Endodermal cell (in vitro differentiated cells): ENCODE measurements at regions not wholly inside any gene's neighbourhood (a gene's known extent, or its start where the extent isn't known, plus 50 kb on each side); places are given as distances from the start of the nearest gene placed in this dataset.

Experiments used
- DNase-seq: peaks from one replicate; pipeline ENCODE4 v3.0.0-alpha.2; 2017
- H3K27ac ChIP-seq: 2 replicates; pipeline ENCODE4 v1.5.1; 2013; ENCODE audit warnings: mild to moderate bottlenecking, low read depth, low read length, moderate library complexity
- H3K27me3 ChIP-seq: 2 replicates; pipeline ENCODE4 v1.6.1; 2013; ENCODE audit warnings: mild to moderate bottlenecking, low read length, moderate library complexity; ENCODE audit not compliant: insufficient read depth, control insufficient read depth, poor library complexity, severe bottlenecking
- H3K36me3 ChIP-seq: 2 replicates; pipeline ENCODE4 v1.7.0; 2013; ENCODE audit warnings: mild to moderate bottlenecking, low read length, moderate library complexity; ENCODE audit not compliant: control insufficient read depth, insufficient read depth
- H3K4me1 ChIP-seq: one replicate; pipeline ENCODE4 v1.7.0; 2013; ENCODE audit warnings: low read length; ENCODE audit not compliant: control insufficient read depth, insufficient read depth
- H3K4me3 ChIP-seq: 2 replicates; pipeline ENCODE4 v1.5.1; 2013; ENCODE audit warnings: mild to moderate bottlenecking, low read length, moderate library complexity
- H3K9ac ChIP-seq: 2 replicates; pipeline ENCODE4 v1.6.1; 2013; ENCODE audit warnings: mild to moderate bottlenecking, low read length, moderate library complexity; ENCODE audit not compliant: poor library complexity, severe bottlenecking; ENCODE audit errors: extremely low read depth
- H3K9me3 ChIP-seq: 2 replicates; pipeline ENCODE4 v1.6.1; 2013; ENCODE audit warnings: mild to moderate bottlenecking, low read length, moderate library complexity; ENCODE audit not compliant: control insufficient read depth
- H3K27ac Mint-ChIP-seq: 2 replicates; pipeline ENCODE4 v1.8.0; 2020; ENCODE audit warnings: mixed read lengths
- H3K27me3 Mint-ChIP-seq: 2 replicates; pipeline ENCODE4 v1.8.0; 2021; ENCODE audit warnings: mild to moderate bottlenecking, mixed read lengths; ENCODE audit not compliant: insufficient read depth
- H3K36me3 Mint-ChIP-seq: 2 replicates; pipeline ENCODE4 v1.8.0; 2020; ENCODE audit warnings: low read depth, mixed read lengths
- H3K4me1 Mint-ChIP-seq: 2 replicates; pipeline ENCODE4 v1.8.0; 2020; ENCODE audit warnings: mixed read lengths
- H3K4me3 Mint-ChIP-seq: 2 replicates; pipeline ENCODE4 v1.8.0; 2020; ENCODE audit warnings: mild to moderate bottlenecking, moderate library complexity, mixed read lengths
- H3K9me3 Mint-ChIP-seq: 2 replicates; pipeline ENCODE4 v1.8.0; 2020; ENCODE audit warnings: mild to moderate bottlenecking, mixed read lengths
- CTCF ChIP-seq: fragments of 200-600 bp; sonication (generic); conservative IDR thresholded peaks from 2 replicates; pipeline ENCODE4 v1.5.0; 2021; ENCODE audit warnings: antibody characterized with exemption, mild to moderate bottlenecking
- WGBS, 2 experiments: methylation state at CpG; one replicate each; pipeline versions ENCODE4 v1.1.5 to v1.1.7; 2013; ENCODE audit warnings: missing lambda C conversion rate in 2 of 2, mixed read lengths in 1 of 2; ENCODE audit not compliant: insufficient coverage in 1 of 2, insufficient read length in 1 of 2; 5-methylcytosine and 5-hydroxymethylcytosine counted together

GRCh38 chr2:149773006-149773405, 185.4 kb upstream of the MMADHC start:
- Mint-ChIP-seq H3K4me1 (peaks cover 3% of the 10 kb centered on the region), H3K4me3 (no peak overlapping the region), H3K9me3 (no peaks in the 10 kb centered on the region), H3K27ac (no peak overlapping the region), H3K27me3 (peaks cover 6% of the 10 kb centered on the region), H3K36me3 (no peaks in the 10 kb centered on the region)
- Histone ChIP-seq H3K9me3 (no peaks in the 10 kb centered on the region), H3K36me3 (no peaks in the 10 kb centered on the region), H3K9ac (no peak overlapping the region), H3K4me3 (no peak overlapping the region), H3K27me3 (no peaks in the 10 kb centered on the region), H3K4me1 (no peaks in the 10 kb centered on the region), H3K27ac (no peak overlapping the region)
- 88% methylated on average over 1 of the region's 1 CpG; no CpG with 5 or more reads in 1 of the 2 experiments for WGBS, 2 experiments
- DNase-seq = no peak
- TF ChIP-seq CTCF = no peak

GRCh38 chr2:149768320-149768799, 180.8 kb upstream of the MMADHC start:
- no peak overlapping the region for H3K27ac Mint-ChIP-seq
- Histone ChIP-seq H3K9me3 (no peaks in the 10 kb centered on the region), H3K36me3 (no peaks in the 10 kb centered on the region), H3K4me3 (no peak overlapping the region), H3K4me1 (no peaks in the 10 kb centered on the region), H3K27ac (no peak overlapping the region), H3K9ac (no peak overlapping the region), H3K27me3 (no peaks in the 10 kb centered on the region)
- H3K9me3 Mint-ChIP-seq = no peaks in the 10 kb centered on the region
- no CpG with 5 or more reads among the region's 1 CpG for WGBS, 2 experiments
- no peaks in the 10 kb centered on the region for H3K36me3 Mint-ChIP-seq
- TF ChIP-seq CTCF = no peak
- no peaks in the 10 kb centered on the region for H3K27me3 Mint-ChIP-seq
- DNase-seq = no peak
- H3K4me1 Mint-ChIP-seq = peaks cover 2% of the 10 kb centered on the region
- no peak overlapping the region for H3K4me3 Mint-ChIP-seq

- H3K27ac Mint-ChIP-seq = no peak overlapping the region
- no peaks in the 10 kb centered on the region for H3K9me3 ChIP-seq
- peaks cover 2% of the 10 kb centered on the region for H3K4me1 Mint-ChIP-seq
- WGBS, 2 experiments = 88% methylated on average over 3 of the region's 3 CpGs; no CpG with 5 or more reads in 1 of the 2 experiments
- no peak overlapping the region for H3K4me3 ChIP-seq
- no peak for DNase-seq
- H3K27ac ChIP-seq = no peak overlapping the region
- H3K27me3 Mint-ChIP-seq = no peaks in the 10 kb centered on the region
- no peak overlapping the region for H3K4me3 Mint-ChIP-seq
- H3K4me1 ChIP-seq = no peaks in the 10 kb centered on the region
- no peaks in the 10 kb centered on the region for H3K9me3 Mint-ChIP-seq
- no peak for TF ChIP-seq CTCF
- H3K27me3 ChIP-seq = no peaks in the 10 kb centered on the region
- H3K36me3 Mint-ChIP-seq = no peaks in the 10 kb centered on the region
- no peak overlapping the region for H3K9ac ChIP-seq
- H3K36me3 ChIP-seq = no peaks in the 10 kb centered on the region
Observed at GRCh38 chr2:149767516-149767974, 180.0 kb upstream of the MMADHC start.
